HG03457 (cell line): ENCODE measurements at regions not wholly inside any gene's neighbourhood (a gene's known extent, or its start where the extent isn't known, plus 50 kb on each side); places are given as distances from the start of the nearest gene placed in this dataset.
"Not testable (repeated sequence)": the region's sequence is repeated elsewhere in the genome, so short reads cannot be mapped to it uniquely, and the experiment has no call there.

Source experiments
- ATAC-seq: cut with Tn5 transposase; IDR thresholded peaks from one replicate; pipeline ENCODE4 v1.9.1; 2021; ENCODE audit warnings: moderate number of reproducible peaks; ENCODE audit not compliant: unreplicated experiment

GRCh38 chr6:8181160-8181881 lies 79.0 kb upstream of the EEF1E1 start:
- ATAC-seq, result no peak

GRCh38 chr6:8180327-8181159 lies 78.2 kb upstream of the EEF1E1 start:
- ATAC-seq, result no peak

GRCh38 chr6:8177721-8178120 lies 75.4 kb upstream of the EEF1E1 start:
- no peak for ATAC-seq

GRCh38 chr6:8175046-8175777 lies 72.9 kb upstream of the EEF1E1 start:
- ATAC-seq, result no peak

GRCh38 chr6:8174571-8174970 lies 72.2 kb upstream of the EEF1E1 start:
- ATAC-seq, result no peak

GRCh38 chr6:8172530-8172929 lies 70.2 kb upstream of the EEF1E1 start:
- no peak for ATAC-seq

GRCh38 chr6:8170754-8171153 lies 68.4 kb upstream of the EEF1E1 start:
- no peak for ATAC-seq

GRCh38 chr6:8170245-8170644 lies 67.9 kb upstream of the EEF1E1 start:
- no peak for ATAC-seq

GRCh38 chr6:8166156-8166555 lies 63.8 kb upstream of the EEF1E1 start:
- no peak for ATAC-seq

- not testable (repeated sequence) for ATAC-seq
These were observed 62.7 kb upstream of the EEF1E1 start for GRCh38 chr6:8165008-8165407.

- not testable (repeated sequence) for ATAC-seq
These were observed 61.9 kb upstream of the EEF1E1 start for GRCh38 chr6:8164281-8164680.

- no peak for ATAC-seq
These were observed 57.6 kb upstream of the EEF1E1 start for GRCh38 chr6:8159966-8160365.

GRCh38 chr6:8157839-8158238 lies 55.5 kb upstream of the EEF1E1 start:
- ATAC-seq, result no peak

- ATAC-seq, result no peak
These were observed 53.1 kb upstream of the EEF1E1 start for GRCh38 chr6:8155259-8156012.
